Mesenchymal stem cell (in vitro differentiated cells and primary cell): ENCODE measurements at regions not wholly inside any gene's neighbourhood (a gene's known extent, or its start where the extent isn't known, plus 50 kb on each side); places are given as distances from the start of the nearest gene placed in this dataset.
"Not testable (repeated sequence)": the region's sequence is repeated elsewhere in the genome, so short reads cannot be mapped to it uniquely, and the experiment has no call there.

Source experiments
- DNase-seq: peaks from one replicate; pipeline ENCODE4 v3.0.0-alpha.2; 2013
- H2AFZ ChIP-seq: one replicate; pipeline ENCODE4 v1.6.1; 2013; ENCODE audit warnings: low read depth, mild to moderate bottlenecking, control low read depth, inconsistent platforms, low read length, moderate library complexity
- H2AK5ac ChIP-seq: 2 replicates; pipeline ENCODE4 v1.6.1; 2013; ENCODE audit warnings: low read length, moderate library complexity, mild to moderate bottlenecking, inconsistent platforms; ENCODE audit not compliant: severe bottlenecking
- H2BK120ac ChIP-seq: one replicate; pipeline ENCODE4 v1.6.1; 2013; ENCODE audit warnings: low read depth, mild to moderate bottlenecking, inconsistent platforms, low read length, moderate library complexity
- H2BK12ac ChIP-seq, 2 experiments: one replicate each; pipeline ENCODE4 v1.6.1; 2013; ENCODE audit warnings: inconsistent platforms in 2 of 2, low read length in 2 of 2, mild to moderate bottlenecking in 2 of 2, moderate library complexity in 2 of 2, control low read depth in 1 of 2
- H2BK15ac ChIP-seq: one replicate; pipeline ENCODE4 v1.6.1; 2013; ENCODE audit warnings: mild to moderate bottlenecking, low read depth, inconsistent platforms; ENCODE audit not compliant: poor library complexity, severe bottlenecking
- H2BK5ac ChIP-seq: 2 replicates; pipeline ENCODE4 v1.6.1; 2013; ENCODE audit warnings: low read depth, mild to moderate bottlenecking, low read length, control low read depth, inconsistent platforms; ENCODE audit not compliant: poor library complexity, severe bottlenecking
- H3K14ac ChIP-seq, 2 experiments: one replicate each; pipeline ENCODE4 v1.6.1; 2013; ENCODE audit warnings: inconsistent platforms in 2 of 2, low read length in 2 of 2, control low read depth in 1 of 2, mild to moderate bottlenecking in 1 of 2, moderate library complexity in 1 of 2
- H3K18ac ChIP-seq, 2 experiments: one replicate each; pipeline ENCODE4 v1.6.1; 2013; ENCODE audit warnings: inconsistent platforms in 2 of 2, low read length in 2 of 2, control low read depth in 1 of 2, low read depth in 1 of 2, mild to moderate bottlenecking in 1 of 2
- H3K23ac ChIP-seq, 2 experiments: one replicate each; pipeline ENCODE4 v1.6.1; 2013; ENCODE audit warnings: inconsistent platforms in 2 of 2, low read length in 2 of 2, mild to moderate bottlenecking in 2 of 2, moderate library complexity in 2 of 2, control low read depth in 1 of 2
- H3K27ac ChIP-seq: 2 replicates; pipeline ENCODE4 v1.5.1; 2013; ENCODE audit warnings: mild to moderate bottlenecking, moderate library complexity, low read length, control low read depth, inconsistent platforms; ENCODE audit not compliant: poor library complexity, severe bottlenecking
- H3K27me3 ChIP-seq, 2 experiments: 2 replicates each; pipeline versions ENCODE4 v1.6.1 to v1.7.0; 2013; ENCODE audit warnings: low read length in 2 of 2, mild to moderate bottlenecking in 2 of 2, moderate library complexity in 2 of 2, control low read depth in 1 of 2, inconsistent platforms in 1 of 2; ENCODE audit not compliant: control insufficient read depth in 1 of 2, insufficient read depth in 1 of 2
- H3K36me3 ChIP-seq, 2 experiments: 2 replicates each; pipeline versions ENCODE4 v1.6.1 to v1.7.0; 2013; ENCODE audit warnings: low read length in 2 of 2, control low read depth in 1 of 2, inconsistent platforms in 1 of 2, low read depth in 1 of 2, mild to moderate bottlenecking in 1 of 2; ENCODE audit not compliant: insufficient read depth in 2 of 2, control insufficient read depth in 1 of 2
- H3K4ac ChIP-seq, 2 experiments: one replicate each; pipeline ENCODE4 v1.6.1; 2013; ENCODE audit warnings: inconsistent platforms in 2 of 2, low read length in 2 of 2, mild to moderate bottlenecking in 2 of 2, moderate library complexity in 2 of 2, control low read depth in 1 of 2, low read depth in 1 of 2
- H3K4me1 ChIP-seq: 2 replicates; pipeline ENCODE4 v1.6.1; 2013; ENCODE audit warnings: low read depth, low read length, control low read depth; ENCODE audit not compliant: control insufficient read depth, insufficient read depth
- H3K4me2 ChIP-seq: 2 replicates; pipeline ENCODE4 v1.6.1; 2013; ENCODE audit warnings: low read length, mild to moderate bottlenecking, inconsistent platforms; ENCODE audit not compliant: poor library complexity, severe bottlenecking
- H3K4me3 ChIP-seq, 2 experiments: 2 replicates each; pipeline versions ENCODE4 v1.5.1 to v1.7.0; 2013; ENCODE audit warnings: low read length in 2 of 2, mild to moderate bottlenecking in 2 of 2, control low read depth in 1 of 2, low read depth in 1 of 2; ENCODE audit not compliant: insufficient read depth in 1 of 2
- H3K79me1 ChIP-seq: replicated peaks from 2 replicates; pipeline ENCODE4 v1.6.1; 2013; ENCODE audit warnings: mild to moderate bottlenecking, control low read depth, low read length, inconsistent platforms; ENCODE audit not compliant: poor library complexity, severe bottlenecking
- H3K9ac ChIP-seq: 2 replicates; pipeline ENCODE4 v1.7.0; 2013; ENCODE audit warnings: mild to moderate bottlenecking, low read length, moderate library complexity
- H3K9me3 ChIP-seq: 2 replicates; pipeline ENCODE4 v1.7.0; 2013; ENCODE audit warnings: mild to moderate bottlenecking, low read length; ENCODE audit not compliant: control insufficient read depth
- H4K8ac ChIP-seq: one replicate; pipeline ENCODE4 v1.6.1; 2013; ENCODE audit warnings: inconsistent platforms, mild to moderate bottlenecking, low read length, moderate library complexity
- H4K91ac ChIP-seq: one replicate; pipeline ENCODE4 v1.6.1; 2013; ENCODE audit warnings: mild to moderate bottlenecking, low read length, inconsistent platforms
- WGBS: methylation state at CpG from one replicate; pipeline ENCODE4 v1.1.7; 2013; ENCODE audit warnings: mixed read lengths; 5-methylcytosine and 5-hydroxymethylcytosine counted together

- Histone ChIP-seq H3K9ac (no peak overlapping the region), H3K27me3 (no peaks in the 10 kb centered on the region), H2AFZ (no peak overlapping the region), H4K91ac (no peak overlapping the region), H2AK5ac (no peak overlapping the region), H3K4ac (no peak overlapping the region), H3K4me1 (no peaks in the 10 kb centered on the region), H3K9me3 (no peaks in the 10 kb centered on the region), H3K23ac (no peak overlapping the region), H3K79me1 (no peaks in the 10 kb centered on the region), H3K4me3 (no peak overlapping the region), H3K18ac (no peak overlapping the region), H2BK12ac (no peak overlapping the region), H3K27ac (no peak overlapping the region), H4K8ac (no peak overlapping the region), H2BK120ac (no peak overlapping the region), H2BK5ac (no peak overlapping the region), H3K4me2 (no peak overlapping the region), H3K36me3 (no peaks in the 10 kb centered on the region), H3K14ac (no peak overlapping the region), H2BK15ac (no peak overlapping the region)
- DNase-seq, result no peak
- WGBS, result no CpG with 5 or more reads among the region's 1 CpG
Observed at GRCh38 chr1:96597218-96597617, 124.4 kb upstream of the PTBP2 start.

- no peak overlapping the region for H2BK120ac ChIP-seq
- H2BK12ac ChIP-seq, result no peak overlapping the region
- H2AFZ ChIP-seq, result no peak overlapping the region
- H2AK5ac ChIP-seq, result no peak overlapping the region
- 59% methylated on average over 2 of the region's 4 CpGs for WGBS
- H3K9ac ChIP-seq, result peak overlapping the region; percentile 21
- no peak overlapping the region for H2BK15ac ChIP-seq
- no peak overlapping the region for H3K14ac ChIP-seq
- no peaks in the 10 kb centered on the region for H3K4me1 ChIP-seq
- H3K79me1 ChIP-seq, result no peaks in the 10 kb centered on the region
- no peak overlapping the region for H3K23ac ChIP-seq
- H3K27ac ChIP-seq, result no peak overlapping the region
- no peak overlapping the region for H3K18ac ChIP-seq
- H2BK5ac ChIP-seq, result no peak overlapping the region
- no peak overlapping the region for H4K8ac ChIP-seq
- H3K9me3 ChIP-seq, result no peaks in the 10 kb centered on the region
- H3K4me3 ChIP-seq, result no peak overlapping the region
- H3K36me3 ChIP-seq, result no peaks in the 10 kb centered on the region
- peak; percentile 32 for DNase-seq
- no peaks in the 10 kb centered on the region for H3K27me3 ChIP-seq
- H3K4ac ChIP-seq, result no peak overlapping the region
- H4K91ac ChIP-seq, result no peak overlapping the region
- H3K4me2 ChIP-seq, result no peak overlapping the region
Observed at GRCh38 chr1:96598416-96599168, 123.0 kb upstream of the PTBP2 start.

- not testable (repeated sequence) for H2BK5ac ChIP-seq, H2AK5ac ChIP-seq, H3K4me3 ChIP-seq, H3K18ac ChIP-seq, H3K4me1 ChIP-seq, H3K4me2 ChIP-seq, H3K23ac ChIP-seq, H4K8ac ChIP-seq, H3K9ac ChIP-seq, H3K27me3 ChIP-seq, H4K91ac ChIP-seq, H2AFZ ChIP-seq, H3K4ac ChIP-seq, H2BK15ac ChIP-seq, H2BK12ac ChIP-seq, DNase-seq, H3K27ac ChIP-seq, H3K9me3 ChIP-seq, H3K79me1 ChIP-seq, H3K14ac ChIP-seq, H2BK120ac ChIP-seq, H3K36me3 ChIP-seq
- WGBS, result 100% methylated on average over 7 of the region's 16 CpGs
Observed at GRCh38 chr1:96604620-96605019, 117.0 kb upstream of the PTBP2 start.

- H3K23ac ChIP-seq, H3K79me1 ChIP-seq, H4K91ac ChIP-seq, H2AK5ac ChIP-seq, H2BK5ac ChIP-seq, H4K8ac ChIP-seq, H2AFZ ChIP-seq, H3K9me3 ChIP-seq, H3K27ac ChIP-seq, H3K27me3 ChIP-seq, H2BK12ac ChIP-seq, DNase-seq, H3K4me3 ChIP-seq, H3K4me2 ChIP-seq, H2BK120ac ChIP-seq, H3K4me1 ChIP-seq, H3K36me3 ChIP-seq, H3K4ac ChIP-seq, H2BK15ac ChIP-seq, H3K9ac ChIP-seq, H3K14ac ChIP-seq, H3K18ac ChIP-seq: not testable (repeated sequence)
- 93% methylated on average over 5 of the region's 5 CpGs for WGBS
Observed at GRCh38 chr1:96617375-96617774, 104.2 kb upstream of the PTBP2 start.
